Keratinocyte (primary cell): ENCODE measurements at regions not wholly inside any gene's neighbourhood (a gene's known extent, or its start where the extent isn't known, plus 50 kb on each side); places are given as distances from the start of the nearest gene placed in this dataset.

Experiments used
- DNase-seq: peaks from one replicate; pipeline ENCODE4 v3.0.0-alpha.2; 2011; ENCODE audit warnings: low read depth, missing footprints, low spot score
- FAIRE-seq: peaks from 2 replicates; lab custom pipeline; 2011; peaks lifted over from hg19 to GRCh38; lab: Jason Lieb, UNC
- H2AFZ ChIP-seq: 2 replicates; pipeline ENCODE4 v1.6.0; 2012; ENCODE audit warnings: low read length, control low read depth, inconsistent platforms; ENCODE audit not compliant: control insufficient read depth
- H3K27ac ChIP-seq: 2 replicates; pipeline ENCODE4 v1.5.1; 2011; ENCODE audit warnings: low read length; ENCODE audit not compliant: control insufficient read depth, insufficient read depth
- H3K27me3 ChIP-seq: 3 replicates; pipeline ENCODE4 v1.6.0; 2011; ENCODE audit warnings: low read length; ENCODE audit not compliant: control insufficient read depth, insufficient read depth; ENCODE audit errors: extremely low read depth
- H3K36me3 ChIP-seq, 2 experiments: 2 replicates in 1 of 2; 3 replicates in 1 of 2; pipeline ENCODE4 v1.5.1; 2011; ENCODE audit warnings: low read length in 2 of 2, mild to moderate bottlenecking in 1 of 2; ENCODE audit not compliant: control insufficient read depth in 2 of 2, insufficient read depth in 2 of 2; ENCODE audit errors: extremely low read depth in 1 of 2
- H3K4me1 ChIP-seq: 3 replicates; pipeline ENCODE4 v1.5.1; 2011; ENCODE audit warnings: low read length; ENCODE audit not compliant: control insufficient read depth, insufficient read depth; ENCODE audit errors: extremely low read depth
- H3K4me2 ChIP-seq: 3 replicates; pipeline ENCODE4 v1.6.0; 2011; ENCODE audit warnings: low read depth, low read length; ENCODE audit not compliant: control insufficient read depth, insufficient read depth; ENCODE audit errors: extremely low read depth
- H3K4me3 ChIP-seq, 3 experiments: fragments of 200-600 bp in 1 of 3; sonication (generic) in 1 of 3; 2 replicates in 2 of 3; 3 replicates in 1 of 3; pipeline ENCODE4 v1.5.1; 2011 to 2016; ENCODE audit warnings: low read length in 3 of 3, mild to moderate bottlenecking in 3 of 3, control low read depth in 2 of 3, inconsistent platforms in 1 of 3, low read depth in 1 of 3, mixed read lengths in 1 of 3, mixed run types in 1 of 3, moderate library complexity in 1 of 3; ENCODE audit not compliant: control insufficient read depth in 2 of 3, insufficient read depth in 2 of 3; ENCODE audit errors: extremely low read depth in 1 of 3
- H3K79me2 ChIP-seq: 2 replicates; pipeline ENCODE4 v1.6.0; 2012; ENCODE audit warnings: low read length; ENCODE audit not compliant: control insufficient read depth, insufficient read depth
- H3K9ac ChIP-seq: 3 replicates; pipeline ENCODE4 v1.6.0; 2011; ENCODE audit warnings: low read length; ENCODE audit not compliant: control insufficient read depth, insufficient read depth; ENCODE audit errors: extremely low read depth
- H3K9me1 ChIP-seq: 3 replicates; pipeline ENCODE4 v1.6.0; 2011; ENCODE audit warnings: low read length; ENCODE audit not compliant: control insufficient read depth, insufficient read depth; ENCODE audit errors: extremely low read depth
- H3K9me3 ChIP-seq: 2 replicates; pipeline ENCODE4 v1.5.1; 2012; ENCODE audit warnings: low read depth, low read length; ENCODE audit not compliant: control insufficient read depth
- H4K20me1 ChIP-seq: 3 replicates; pipeline ENCODE4 v1.6.0; 2011; ENCODE audit warnings: low read length; ENCODE audit not compliant: control insufficient read depth, insufficient read depth; ENCODE audit errors: extremely low read depth
- CTCF ChIP-seq, 3 experiments: IDR thresholded peaks in 1 of 3; conservative IDR thresholded peaks in 1 of 3; optimal IDR thresholded peaks in 1 of 3; 2 replicates in 2 of 3; 3 replicates in 1 of 3; pipeline versions ENCODE3 to v1.5.1; 2011; ENCODE audit warnings: low read length in 3 of 3, mild to moderate bottlenecking in 3 of 3, moderate library complexity in 2 of 3, control low read depth in 1 of 3, inconsistent platforms in 1 of 3; ENCODE audit not compliant: insufficient read depth in 2 of 3; ENCODE audit errors: extremely low read depth in 1 of 3
- EZH2 ChIP-seq: IDR thresholded peaks from one replicate; pipeline ENCODE4 v1.6.1; 2012; ENCODE audit warnings: inconsistent platforms, mild to moderate bottlenecking, low read length, moderate library complexity
- dilution Hi-C: fragments of 300-500 bp; cut with MboI; formaldehyde crosslinking; loops from one replicate; pipeline ENCODE4 v1.7.0; 2020; ENCODE audit warnings: low sequenced_read_pairs; ENCODE audit not compliant: extremely low pct_ligation_motif_present

- Histone ChIP-seq H3K36me3 (no peaks in the 10 kb centered on the region), H3K9me3 (no peaks in the 10 kb centered on the region), H3K4me1 (no peaks in the 10 kb centered on the region), H3K4me2 (no peak overlapping the region), H3K9me1 (no peaks in the 10 kb centered on the region), H3K9ac (no peak overlapping the region), H3K79me2 (no peaks in the 10 kb centered on the region), H2AFZ (no peak overlapping the region), H4K20me1 (no peaks in the 10 kb centered on the region), H3K27ac (no peak overlapping the region), H3K27me3 (no peaks in the 10 kb centered on the region), H3K4me3 (no peak overlapping the region)
- FAIRE-seq (no peak), DNase-seq (no peak)
- dilution Hi-C loops, result no loop called here
- TF ChIP-seq EZH2 (no peak), CTCF (optimal IDR thresholded peaks at IDR 0.05 in 1 of 3, IDR thresholded peaks at IDR 0.05 in 1 of 3, conservative IDR thresholded peaks at IDR 0.05 in 1 of 3; ENCODE audit: extremely low read depth in 1 of 3, insufficient read depth in 2 of 3, low read length in 3 of 3) (no peak)
Measured at GRCh38 chr13:93108111-93108601, 118.5 kb upstream of the GPC6 start.

GRCh38 chr13:93116809-93117208 lies 109.8 kb upstream of the GPC6 start:
- dilution Hi-C loops, result no loop called here
- Histone ChIP-seq H3K79me2 (no peaks in the 10 kb centered on the region), H3K4me1 (no peaks in the 10 kb centered on the region), H3K9me3 (no peaks in the 10 kb centered on the region), H3K9me1 (no peaks in the 10 kb centered on the region), H3K27me3 (no peaks in the 10 kb centered on the region), H4K20me1 (no peaks in the 10 kb centered on the region), H3K4me2 (no peak overlapping the region), H3K4me3 (no peak overlapping the region), H3K36me3 (no peaks in the 10 kb centered on the region), H3K9ac (no peak overlapping the region), H3K27ac (no peak overlapping the region), H2AFZ (no peak overlapping the region)
- FAIRE-seq, result no peak
- no peak for TF ChIP-seq CTCF (optimal IDR thresholded peaks at IDR 0.05 in 1 of 3, IDR thresholded peaks at IDR 0.05 in 1 of 3, conservative IDR thresholded peaks at IDR 0.05 in 1 of 3; ENCODE audit: extremely low read depth in 1 of 3, insufficient read depth in 2 of 3, low read length in 3 of 3)
- no peak for TF ChIP-seq EZH2
- no peak for DNase-seq
